SK-N-SH treated with all-trans-retinoic acid at 6 μM for 48 hours (cell line): ENCODE measurements at regions not wholly inside any gene's neighbourhood (a gene's known extent, or its start where the extent isn't known, plus 50 kb on each side); places are given as distances from the start of the nearest gene placed in this dataset.
"Not testable (repeated sequence)": the region's sequence is repeated elsewhere in the genome, so short reads cannot be mapped to it uniquely, and the experiment has no call there.

ENCODE experiments used
- ATAC-seq: fragments of 200-7000 bp; cut with Tn5 transposase; 3 replicates; pipeline ENCODE4 v1.9.1; 2020; ENCODE audit warnings: mild to moderate bottlenecking, moderate library complexity
- ARNTL ChIP-seq: fragments of 450-650 bp; formaldehyde crosslinking; IDR thresholded peaks from 2 replicates; pipeline ENCODE4 v1.5.0; 2020; ENCODE audit warnings: low read depth, mild to moderate bottlenecking, moderate library complexity, borderline replicate concordance
- BACH2 ChIP-seq: fragments of 250-450 bp; sonication (Bioruptor Pico); IDR thresholded peaks from 2 replicates; pipeline ENCODE4 v1.9.0; 2021; ENCODE audit warnings: mild to moderate bottlenecking, borderline replicate concordance
- CSDC2 ChIP-seq: fragments of 250-450 bp; sonication (Bioruptor Pico); IDR thresholded peaks from 2 replicates; pipeline ENCODE4 v1.5.0; 2020; ENCODE audit warnings: mild to moderate bottlenecking, moderate library complexity
- ESRRG ChIP-seq: fragments of 250-450 bp; sonication (Bioruptor Pico); IDR thresholded peaks from 2 replicates; pipeline ENCODE4 v1.6.1; 2021; ENCODE audit warnings: mild to moderate bottlenecking
- GLIS3 ChIP-seq: fragments of 250-450 bp; sonication (Bioruptor Pico); IDR thresholded peaks from 2 replicates; pipeline ENCODE4 v1.5.0; 2020; ENCODE audit warnings: mild to moderate bottlenecking, moderate library complexity
- ISL1 ChIP-seq: fragments of 250-450 bp; sonication (Bioruptor Pico); IDR thresholded peaks from 2 replicates; pipeline ENCODE4 v2.1.2; 2022; ENCODE audit warnings: mild to moderate bottlenecking, moderate library complexity
- OSR1 ChIP-seq: fragments of 250-450 bp; sonication (Bioruptor Pico); IDR thresholded peaks from 2 replicates; pipeline ENCODE4 v1.8.0; 2022; ENCODE audit warnings: moderate library complexity, mild to moderate bottlenecking, inconsistent platforms
- PPARA ChIP-seq: fragments of 250-450 bp; sonication (Bioruptor Pico); IDR thresholded peaks from 2 replicates; pipeline ENCODE4 v1.5.0; 2020; ENCODE audit warnings: mild to moderate bottlenecking, borderline replicate concordance
- SNAI2 ChIP-seq: fragments of 250-450 bp; sonication (Bioruptor Pico); IDR thresholded peaks from 2 replicates; pipeline ENCODE4 v1.5.0; 2020; ENCODE audit warnings: mild to moderate bottlenecking, moderate library complexity
- TCF4 ChIP-seq: fragments of 250-450 bp; sonication (Bioruptor Pico); IDR thresholded peaks from 2 replicates; pipeline ENCODE4 v1.8.0; 2021; ENCODE audit warnings: mild to moderate bottlenecking, moderate library complexity, borderline replicate concordance
- TOX ChIP-seq: fragments of 250-450 bp; sonication (Bioruptor Pico); IDR thresholded peaks from 2 replicates; pipeline ENCODE4 v1.8.0; 2021; ENCODE audit warnings: mild to moderate bottlenecking, moderate library complexity, borderline replicate concordance
- ZC3H10 ChIP-seq: fragments of 250-450 bp; sonication (Bioruptor Pico); IDR thresholded peaks from 2 replicates; pipeline ENCODE4 v1.5.1; 2021; ENCODE audit warnings: mild to moderate bottlenecking, moderate library complexity
- ZFP3 ChIP-seq: fragments of 250-450 bp; sonication (Bioruptor Pico); IDR thresholded peaks from 2 replicates; pipeline ENCODE4 v1.5.0; 2020; ENCODE audit warnings: mild to moderate bottlenecking, moderate library complexity
- ZFP30 ChIP-seq: fragments of 450-650 bp; formaldehyde crosslinking; IDR thresholded peaks from 2 replicates; pipeline ENCODE4 v1.5.0; 2022; ENCODE audit warnings: mild to moderate bottlenecking, moderate library complexity
- ZNF565 ChIP-seq: fragments of 450-650 bp; formaldehyde crosslinking; conservative IDR thresholded peaks from 2 replicates; pipeline ENCODE4 v1.5.0; 2020; ENCODE audit warnings: low read depth, mild to moderate bottlenecking, moderate library complexity
- ZNF70 ChIP-seq: fragments of 450-650 bp; formaldehyde crosslinking; IDR thresholded peaks from 2 replicates; pipeline ENCODE4 v1.5.0; 2020; ENCODE audit warnings: mild to moderate bottlenecking, moderate library complexity
- ZNF8 ChIP-seq: fragments of 450-650 bp; formaldehyde crosslinking; IDR thresholded peaks from 2 replicates; pipeline ENCODE4 v1.5.0; 2020; ENCODE audit warnings: mild to moderate bottlenecking, moderate library complexity
- TF ChIP-seq, protein P1 (sequence below): fragments of 250-450 bp; sonication (Bioruptor Pico); IDR thresholded peaks from 2 replicates; pipeline ENCODE4 v1.8.0; 2020; ENCODE audit warnings: mild to moderate bottlenecking, moderate library complexity, borderline replicate concordance
- TF ChIP-seq, protein P2 (sequence below): fragments of 250-450 bp; sonication (Bioruptor Pico); IDR thresholded peaks from 2 replicates; pipeline ENCODE4 v1.5.1; 2021; ENCODE audit warnings: mild to moderate bottlenecking, moderate library complexity
- TF ChIP-seq, protein P3 (sequence below): fragments of 250-450 bp; sonication (Bioruptor Pico); IDR thresholded peaks from 2 replicates; pipeline ENCODE4 v1.8.0; 2021; ENCODE audit warnings: low read depth, mild to moderate bottlenecking, moderate library complexity, borderline replicate concordance
- TF ChIP-seq, protein P4 (sequence below): fragments of 250-450 bp; sonication (Bioruptor Pico); IDR thresholded peaks from 2 replicates; pipeline ENCODE4 v1.5.1; 2020; ENCODE audit warnings: low read depth, mild to moderate bottlenecking, moderate library complexity

DNA sequence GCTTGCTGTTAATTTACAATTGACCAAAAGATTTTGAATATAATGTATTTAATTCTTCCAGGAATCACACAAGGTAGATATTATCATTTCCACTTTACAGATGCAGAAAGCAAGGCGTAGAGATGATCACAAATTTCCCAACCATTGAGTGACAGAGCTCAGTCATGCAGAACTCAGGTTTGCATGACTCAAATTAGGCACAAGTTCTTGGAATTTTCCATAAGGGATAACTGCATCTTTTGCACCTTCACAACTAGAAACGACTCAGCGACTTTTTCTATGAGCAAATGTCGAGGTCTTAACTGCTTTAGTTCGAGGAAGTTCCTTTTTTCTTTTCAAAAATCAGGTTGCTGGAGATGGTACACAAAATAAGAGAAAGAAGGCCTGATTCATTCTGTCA, 265.5 kb upstream of the PAPPA start:
- TF ChIP-seq ZC3H10, result no peak
- no peak for ATAC-seq

DNA sequence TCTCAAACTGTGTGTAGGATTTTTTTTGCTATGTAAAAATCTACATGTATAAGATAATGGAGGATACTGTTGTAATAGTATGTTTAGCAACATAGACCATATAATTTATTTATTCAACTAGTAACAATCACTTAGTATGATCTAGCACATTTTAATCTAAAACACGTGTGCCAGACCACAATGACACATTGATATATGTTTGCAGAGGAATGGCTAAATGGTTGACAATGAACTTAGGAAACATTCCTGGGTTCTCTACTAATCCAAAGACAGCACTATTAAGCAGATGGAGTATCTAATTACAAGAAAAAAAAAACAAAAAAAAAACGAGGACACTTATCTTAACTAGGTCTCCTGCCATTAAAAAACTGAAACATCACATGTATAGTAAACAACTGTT, 261.7 kb upstream of the PAPPA start:
- ATAC-seq, result peak; percentile 83

DNA sequence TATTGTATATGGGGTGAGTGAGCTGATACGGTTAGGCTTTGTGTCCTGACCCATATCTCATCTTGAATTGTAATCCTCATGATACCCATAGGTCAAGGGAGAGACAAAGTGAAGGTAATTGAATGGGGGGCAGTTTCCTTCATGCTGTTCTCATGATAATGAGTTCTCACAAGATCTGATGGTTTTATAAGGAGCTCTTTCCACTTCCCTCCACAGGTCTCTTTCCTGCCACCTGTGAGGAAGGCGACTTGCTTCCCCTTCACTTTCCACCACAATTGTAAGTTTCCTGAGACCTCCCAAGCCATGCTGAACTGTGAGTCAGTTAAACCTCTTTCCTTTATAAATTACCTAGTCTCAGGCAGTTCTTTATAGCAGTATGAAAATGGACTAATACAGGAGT, 255.1 kb upstream of the PAPPA start:
- not testable (repeated sequence) for ATAC-seq

More for the DNA sequence above, 261.7 kb upstream of the PAPPA start:
- TF ChIP-seq TOX (peak; percentile 71; the same call in 1 of the 2 replicates), GLIS3 (CRISPR knock-in tag) (no peak)

DNA sequence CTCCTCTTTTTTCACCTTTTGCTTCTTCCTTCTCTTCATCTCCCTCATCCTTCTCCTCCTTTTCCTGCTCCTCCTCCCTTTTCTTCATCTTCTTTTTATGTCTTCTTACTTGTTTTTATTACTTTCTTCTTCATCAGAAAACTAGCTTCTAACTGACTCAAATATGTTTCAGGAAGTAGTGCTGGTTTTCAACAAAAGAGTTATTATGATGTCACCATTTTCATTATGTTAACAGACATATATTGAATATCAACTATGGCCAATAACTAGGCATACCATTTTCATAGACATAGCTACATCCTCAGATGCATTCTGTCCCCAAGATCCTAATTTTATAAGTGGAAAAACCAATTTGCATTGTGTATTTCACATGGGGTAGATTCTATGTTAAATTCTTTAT, 252.9 kb upstream of the PAPPA start:
- no peak for TF ChIP-seq CSDC2
- no peak for TF ChIP-seq ZNF70 (CRISPR knock-in tag)
- TF ChIP-seq ZNF8 (CRISPR knock-in tag), result no peak
- TF ChIP-seq, protein P1, sequence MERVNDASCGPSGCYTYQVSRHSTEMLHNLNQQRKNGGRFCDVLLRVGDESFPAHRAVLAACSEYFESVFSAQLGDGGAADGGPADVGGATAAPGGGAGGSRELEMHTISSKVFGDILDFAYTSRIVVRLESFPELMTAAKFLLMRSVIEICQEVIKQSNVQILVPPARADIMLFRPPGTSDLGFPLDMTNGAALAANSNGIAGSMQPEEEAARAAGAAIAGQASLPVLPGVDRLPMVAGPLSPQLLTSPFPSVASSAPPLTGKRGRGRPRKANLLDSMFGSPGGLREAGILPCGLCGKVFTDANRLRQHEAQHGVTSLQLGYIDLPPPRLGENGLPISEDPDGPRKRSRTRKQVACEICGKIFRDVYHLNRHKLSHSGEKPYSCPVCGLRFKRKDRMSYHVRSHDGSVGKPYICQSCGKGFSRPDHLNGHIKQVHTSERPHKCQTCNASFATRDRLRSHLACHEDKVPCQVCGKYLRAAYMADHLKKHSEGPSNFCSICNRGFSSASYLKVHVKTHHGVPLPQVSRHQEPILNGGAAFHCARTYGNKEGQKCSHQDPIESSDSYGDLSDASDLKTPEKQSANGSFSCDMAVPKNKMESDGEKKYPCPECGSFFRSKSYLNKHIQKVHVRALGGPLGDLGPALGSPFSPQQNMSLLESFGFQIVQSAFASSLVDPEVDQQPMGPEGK (CRISPR knock-in tag), result no peak
- no peak for TF ChIP-seq ISL1
- no peak for TF ChIP-seq OSR1 (CRISPR knock-in tag)
- TF ChIP-seq TOX, result no peak
- no peak for TF ChIP-seq PPARA (CRISPR knock-in tag)
- TF ChIP-seq ARNTL, result no peak

DNA sequence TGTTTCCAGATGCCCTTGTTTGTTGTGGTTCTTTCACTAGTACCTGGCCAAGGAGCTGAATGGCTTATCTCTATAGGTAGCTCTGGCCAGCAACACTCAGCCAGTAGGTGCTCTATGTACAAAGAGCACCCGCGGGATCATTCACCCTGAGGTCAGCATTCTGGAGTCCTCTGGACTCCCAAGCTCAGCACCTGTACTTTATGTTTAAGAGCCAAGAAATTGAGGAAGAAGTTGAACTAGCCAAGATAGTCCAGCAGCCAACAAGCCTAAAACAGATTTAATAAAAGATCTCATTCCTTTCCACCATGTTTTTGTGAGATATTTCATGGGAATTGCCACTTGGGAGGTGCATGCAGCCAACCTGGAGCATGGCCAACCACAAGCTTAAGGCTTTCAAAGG, 242.6 kb upstream of the PAPPA start:
- no peak for TF ChIP-seq ZNF565
- TF ChIP-seq SNAI2 (CRISPR knock-in tag), result no peak
- TF ChIP-seq PPARA (CRISPR knock-in tag), result no peak
- no peak for TF ChIP-seq BACH2 (CRISPR knock-in tag)
- TF ChIP-seq TOX, result no peak
- TF ChIP-seq, protein P2, sequence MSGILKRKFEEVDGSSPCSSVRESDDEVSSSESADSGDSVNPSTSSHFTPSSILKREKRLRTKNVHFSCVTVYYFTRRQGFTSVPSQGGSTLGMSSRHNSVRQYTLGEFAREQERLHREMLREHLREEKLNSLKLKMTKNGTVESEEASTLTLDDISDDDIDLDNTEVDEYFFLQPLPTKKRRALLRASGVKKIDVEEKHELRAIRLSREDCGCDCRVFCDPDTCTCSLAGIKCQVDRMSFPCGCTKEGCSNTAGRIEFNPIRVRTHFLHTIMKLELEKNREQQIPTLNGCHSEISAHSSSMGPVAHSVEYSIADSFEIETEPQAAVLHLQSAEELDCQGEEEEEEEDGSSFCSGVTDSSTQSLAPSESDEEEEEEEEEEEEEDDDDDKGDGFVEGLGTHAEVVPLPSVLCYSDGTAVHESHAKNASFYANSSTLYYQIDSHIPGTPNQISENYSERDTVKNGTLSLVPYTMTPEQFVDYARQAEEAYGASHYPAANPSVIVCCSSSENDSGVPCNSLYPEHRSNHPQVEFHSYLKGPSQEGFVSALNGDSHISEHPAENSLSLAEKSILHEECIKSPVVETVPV (CRISPR knock-in tag), result no peak
- TF ChIP-seq ARNTL, result no peak
- no peak for TF ChIP-seq TCF4
- no peak for TF ChIP-seq ZNF8 (CRISPR knock-in tag)
- TF ChIP-seq ISL1, result no peak
- TF ChIP-seq ESRRG, result no peak
- no peak for TF ChIP-seq ZNF70 (CRISPR knock-in tag)
- TF ChIP-seq, protein P3, sequence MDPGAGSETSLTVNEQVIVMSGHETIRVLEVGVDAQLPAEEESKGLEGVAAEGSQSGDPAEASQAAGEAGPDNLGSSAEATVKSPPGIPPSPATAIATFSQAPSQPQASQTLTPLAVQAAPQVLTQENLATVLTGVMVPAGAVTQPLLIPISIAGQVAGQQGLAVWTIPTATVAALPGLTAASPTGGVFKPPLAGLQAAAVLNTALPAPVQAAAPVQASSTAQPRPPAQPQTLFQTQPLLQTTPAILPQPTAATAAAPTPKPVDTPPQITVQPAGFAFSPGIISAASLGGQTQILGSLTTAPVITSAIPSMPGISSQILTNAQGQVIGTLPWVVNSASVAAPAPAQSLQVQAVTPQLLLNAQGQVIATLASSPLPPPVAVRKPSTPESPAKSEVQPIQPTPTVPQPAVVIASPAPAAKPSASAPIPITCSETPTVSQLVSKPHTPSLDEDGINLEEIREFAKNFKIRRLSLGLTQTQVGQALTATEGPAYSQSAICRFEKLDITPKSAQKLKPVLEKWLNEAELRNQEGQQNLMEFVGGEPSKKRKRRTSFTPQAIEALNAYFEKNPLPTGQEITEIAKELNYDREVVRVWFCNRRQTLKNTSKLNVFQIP (CRISPR knock-in tag), result no peak

More for the DNA sequence above, 252.9 kb upstream of the PAPPA start:
- ATAC-seq, result no peak

DNA sequence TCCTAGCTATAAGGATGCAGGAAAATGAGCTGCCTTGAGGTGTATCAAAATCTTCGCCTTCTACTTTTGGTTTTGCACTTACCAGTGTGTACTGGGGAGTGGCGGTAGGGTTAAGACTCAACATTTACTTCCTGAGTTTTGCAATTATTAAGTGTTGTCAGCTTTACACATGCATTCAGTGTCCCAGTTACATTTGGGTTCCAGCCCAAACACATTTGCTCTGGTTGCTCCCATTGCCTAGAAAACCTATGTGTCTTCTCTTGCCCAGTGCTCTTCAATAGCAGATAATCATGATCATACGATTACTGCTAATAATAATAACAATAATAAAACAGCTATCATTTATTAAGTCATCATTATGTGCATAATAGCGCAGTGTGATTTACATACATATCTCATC, 241.5 kb upstream of the PAPPA start:
- ATAC-seq, result no peak
- TF ChIP-seq, protein P2 (CRISPR knock-in tag), result no peak
- TF ChIP-seq, protein P4, sequence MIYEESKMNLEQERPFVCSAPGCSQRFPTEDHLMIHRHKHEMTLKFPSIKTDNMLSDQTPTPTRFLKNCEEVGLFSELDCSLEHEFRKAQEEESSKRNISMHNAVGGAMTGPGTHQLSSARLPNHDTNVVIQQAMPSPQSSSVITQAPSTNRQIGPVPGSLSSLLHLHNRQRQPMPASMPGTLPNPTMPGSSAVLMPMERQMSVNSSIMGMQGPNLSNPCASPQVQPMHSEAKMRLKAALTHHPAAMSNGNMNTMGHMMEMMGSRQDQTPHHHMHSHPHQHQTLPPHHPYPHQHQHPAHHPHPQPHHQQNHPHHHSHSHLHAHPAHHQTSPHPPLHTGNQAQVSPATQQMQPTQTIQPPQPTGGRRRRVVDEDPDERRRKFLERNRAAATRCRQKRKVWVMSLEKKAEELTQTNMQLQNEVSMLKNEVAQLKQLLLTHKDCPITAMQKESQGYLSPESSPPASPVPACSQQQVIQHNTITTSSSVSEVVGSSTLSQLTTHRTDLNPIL (CRISPR knock-in tag), result no peak
- no peak for TF ChIP-seq ISL1
- TF ChIP-seq, protein P3 (CRISPR knock-in tag), result no peak
- no peak for TF ChIP-seq ZNF565
- TF ChIP-seq PPARA (CRISPR knock-in tag), result no peak
- TF ChIP-seq CSDC2, result no peak
- TF ChIP-seq ZFP30 (CRISPR knock-in tag), result no peak
- TF ChIP-seq ZNF70 (CRISPR knock-in tag), result no peak
- no peak for TF ChIP-seq OSR1 (CRISPR knock-in tag)
- TF ChIP-seq ZFP3 (CRISPR knock-in tag), result no peak
- TF ChIP-seq TCF4, result no peak

More for the DNA sequence above, 242.6 kb upstream of the PAPPA start:
- ATAC-seq, result no peak
